BE2C (cell line): ENCODE measurements at regions not wholly inside any gene's neighbourhood (a gene's known extent, or its start where the extent isn't known, plus 50 kb on each side); places are given as distances from the start of the nearest gene placed in this dataset.
"Not testable (repeated sequence)": the region's sequence is repeated elsewhere in the genome, so short reads cannot be mapped to it uniquely, and the experiment has no call there.

Experiments used
- DNase-seq: peaks from one replicate; pipeline ENCODE4 v3.0.0-alpha.2; 2020
- H3K27me3 ChIP-seq: fragments of 250-450 bp; sonication (Bioruptor Pico); 2 replicates; pipeline ENCODE4 v1.5.1; 2020; ENCODE audit warnings: mild to moderate bottlenecking
- H3K36me3 ChIP-seq: fragments of 250-450 bp; sonication (Bioruptor Pico); 2 replicates; pipeline ENCODE4 v1.5.1; 2020; ENCODE audit warnings: mild to moderate bottlenecking
- H3K4me1 ChIP-seq: fragments of 250-450 bp; sonication (Bioruptor Pico); 2 replicates; pipeline ENCODE4 v1.5.1; 2020
- H3K4me3 ChIP-seq: 2 replicates; pipeline ENCODE4 v1.5.1; 2011; ENCODE audit warnings: low read depth, low read length
- H3K9me3 ChIP-seq: fragments of 250-450 bp; sonication (Bioruptor Pico); 2 replicates; pipeline ENCODE4 v1.5.1; 2020
- CTCF ChIP-seq: IDR thresholded peaks from 2 replicates; pipeline ENCODE4 v1.5.1; 2012; ENCODE audit warnings: mild to moderate bottlenecking, low read depth, low read length

- H3K4me3 ChIP-seq: no peak overlapping the region
- no peaks in the 10 kb centered on the region for H3K9me3 ChIP-seq
- DNase-seq: no peak
- H3K27me3 ChIP-seq: 0 out of 2 replicates have a peak, but pooled peaks cover 3% of the 10 kb centered on the region
- H3K4me1 ChIP-seq: no peaks in the 10 kb centered on the region
- TF ChIP-seq CTCF: no peak
- no peaks in the 10 kb centered on the region for H3K36me3 ChIP-seq
Observed at GRCh38 chr7:19290968-19291367, 145.7 kb upstream of the FERD3L start.

- H3K9me3 ChIP-seq: no peaks in the 10 kb centered on the region
- no peak for DNase-seq
- H3K36me3 ChIP-seq: no peaks in the 10 kb centered on the region
- H3K27me3 ChIP-seq: 0 out of 2 replicates have a peak, but pooled peaks cover 3% of the 10 kb centered on the region
- H3K4me1 ChIP-seq: no peaks in the 10 kb centered on the region
- H3K4me3 ChIP-seq: no peak overlapping the region
- TF ChIP-seq CTCF: no peak
Observed at GRCh38 chr7:19290066-19290465, 144.8 kb upstream of the FERD3L start.

DNA sequence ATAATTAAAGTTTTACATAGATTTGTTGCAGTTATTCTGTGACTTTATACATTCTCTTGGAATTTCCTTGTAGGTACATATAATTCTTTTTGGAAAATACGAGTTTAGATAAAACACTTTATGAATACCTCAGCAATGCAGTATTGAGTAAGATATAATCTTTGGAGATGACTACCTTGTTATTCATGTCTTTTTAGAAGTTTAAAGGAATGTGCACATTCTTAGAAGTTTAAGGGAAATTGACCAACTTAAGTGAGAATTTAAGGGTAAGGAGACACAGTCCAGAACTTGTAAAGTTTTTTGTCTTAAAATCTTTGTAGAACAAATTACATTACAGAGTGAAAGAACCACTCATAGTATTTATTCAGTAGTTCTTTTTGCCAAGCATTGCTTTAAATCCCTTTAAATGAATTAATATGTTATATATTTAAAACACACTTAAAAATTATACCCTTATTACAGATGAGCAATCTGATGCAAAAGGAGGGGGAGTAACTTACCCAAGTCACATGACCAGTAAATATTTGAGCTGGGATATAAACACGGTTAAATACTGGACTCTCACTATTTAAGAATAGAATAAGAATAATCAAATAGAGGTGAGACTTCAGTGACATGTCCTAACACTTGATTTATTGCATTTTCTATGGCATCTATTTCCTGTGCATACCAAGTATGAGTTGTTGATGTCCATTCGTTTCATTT lies 139.5 kb upstream of the FERD3L start:
- no peaks in the 10 kb centered on the region for H3K36me3 ChIP-seq
- DNase-seq: no peak
- TF ChIP-seq CTCF: no peak

GRCh38 chr7:19284136-19284535 lies 138.9 kb upstream of the FERD3L start:
- no peak for TF ChIP-seq CTCF
- DNase-seq: no peak
- H3K9me3 ChIP-seq: no peaks in the 10 kb centered on the region
- H3K27me3 ChIP-seq: no peaks in the 10 kb centered on the region
- no peaks in the 10 kb centered on the region for H3K4me1 ChIP-seq
- H3K36me3 ChIP-seq: no peaks in the 10 kb centered on the region
- no peak overlapping the region for H3K4me3 ChIP-seq

More for the DNA sequence above, 139.5 kb upstream of the FERD3L start:
- H3K9me3 ChIP-seq: no peaks in the 10 kb centered on the region
- no peaks in the 10 kb centered on the region for H3K4me1 ChIP-seq
- no peak overlapping the region for H3K4me3 ChIP-seq
- no peaks in the 10 kb centered on the region for H3K27me3 ChIP-seq

GRCh38 chr7:19275000-19275399 lies 129.8 kb upstream of the FERD3L start:
- no peaks in the 10 kb centered on the region for H3K9me3 ChIP-seq
- no peak for TF ChIP-seq CTCF
- no peaks in the 10 kb centered on the region for H3K36me3 ChIP-seq
- no peak for DNase-seq
- no peak overlapping the region for H3K4me3 ChIP-seq
- H3K4me1 ChIP-seq: no peaks in the 10 kb centered on the region
- no peaks in the 10 kb centered on the region for H3K27me3 ChIP-seq

DNA sequence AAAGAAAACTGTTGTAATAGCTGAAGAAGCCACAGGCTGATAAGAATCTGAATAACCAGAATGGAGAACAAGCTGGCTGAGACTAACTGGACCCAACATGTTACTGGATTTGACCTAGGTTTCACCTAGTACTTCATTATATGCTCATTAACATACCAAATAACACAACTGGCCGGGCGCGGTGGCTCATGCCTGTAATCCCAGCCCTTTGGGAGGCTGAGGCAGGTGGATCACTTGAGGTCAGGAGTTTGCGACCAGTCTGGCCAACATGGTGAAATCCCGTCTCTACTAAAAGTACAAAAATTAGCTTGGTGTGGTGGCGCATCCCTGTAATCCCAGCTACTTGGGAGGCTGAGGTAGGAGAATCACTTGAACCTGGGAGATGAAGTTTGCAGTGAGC lies 127.1 kb upstream of the FERD3L start:
- H3K27me3 ChIP-seq, DNase-seq: not testable (repeated sequence)

More for the DNA sequence above, 127.1 kb upstream of the FERD3L start:
- H3K36me3 ChIP-seq, H3K9me3 ChIP-seq, H3K4me1 ChIP-seq, H3K4me3 ChIP-seq: not testable (repeated sequence)
